Thyroid gland (tissue), 4 donors: ENCODE measurements at regions not wholly inside any gene's neighbourhood (a gene's known extent, or its start where the extent isn't known, plus 50 kb on each side); places are given as distances from the start of the nearest gene placed in this dataset.

Source experiments
- POLR2A ChIP-seq, 2 donors: fragments of 450-650 bp; IDR thresholded peaks; one replicate each; pipeline ENCODE4 v1.6.1; 2017; ENCODE audit warnings: antibody characterized with exemption in 2 of 2, mild to moderate bottlenecking in 2 of 2, moderate library complexity in 1 of 2
- TF ChIP-seq, protein P1 (sequence below), 6 experiments: fragments of 200-600 bp in 3 of 6; fragments of 450-650 bp in 3 of 6; sonication (generic) in 3 of 6; IDR thresholded peaks; one replicate each; pipeline ENCODE4 v1.5.1; 2016 to 2019; ENCODE audit warnings: antibody characterized with exemption in 6 of 6, mild to moderate bottlenecking in 2 of 6, inconsistent platforms in 1 of 6, moderate library complexity in 1 of 6

DNA sequence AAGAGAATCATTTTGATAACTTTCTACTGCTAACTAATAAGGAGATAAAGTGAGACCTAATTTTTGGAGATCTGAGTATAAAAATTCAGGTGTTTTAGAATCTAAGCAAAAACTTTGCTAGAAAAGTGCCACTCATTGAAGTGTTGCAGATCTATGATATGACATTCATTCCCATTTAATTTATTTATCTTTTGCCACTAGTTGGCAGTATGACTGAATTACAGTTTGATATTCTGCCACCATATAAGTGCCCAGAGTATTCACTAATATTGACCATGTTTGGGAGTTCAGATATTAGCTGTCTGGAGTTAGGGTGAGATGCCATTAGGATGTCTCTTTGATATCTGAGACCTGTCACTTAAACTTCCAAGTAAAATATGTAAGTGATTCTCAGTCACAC lies 251.3 kb upstream of the GBE1 start:
- TF ChIP-seq, protein P1, sequence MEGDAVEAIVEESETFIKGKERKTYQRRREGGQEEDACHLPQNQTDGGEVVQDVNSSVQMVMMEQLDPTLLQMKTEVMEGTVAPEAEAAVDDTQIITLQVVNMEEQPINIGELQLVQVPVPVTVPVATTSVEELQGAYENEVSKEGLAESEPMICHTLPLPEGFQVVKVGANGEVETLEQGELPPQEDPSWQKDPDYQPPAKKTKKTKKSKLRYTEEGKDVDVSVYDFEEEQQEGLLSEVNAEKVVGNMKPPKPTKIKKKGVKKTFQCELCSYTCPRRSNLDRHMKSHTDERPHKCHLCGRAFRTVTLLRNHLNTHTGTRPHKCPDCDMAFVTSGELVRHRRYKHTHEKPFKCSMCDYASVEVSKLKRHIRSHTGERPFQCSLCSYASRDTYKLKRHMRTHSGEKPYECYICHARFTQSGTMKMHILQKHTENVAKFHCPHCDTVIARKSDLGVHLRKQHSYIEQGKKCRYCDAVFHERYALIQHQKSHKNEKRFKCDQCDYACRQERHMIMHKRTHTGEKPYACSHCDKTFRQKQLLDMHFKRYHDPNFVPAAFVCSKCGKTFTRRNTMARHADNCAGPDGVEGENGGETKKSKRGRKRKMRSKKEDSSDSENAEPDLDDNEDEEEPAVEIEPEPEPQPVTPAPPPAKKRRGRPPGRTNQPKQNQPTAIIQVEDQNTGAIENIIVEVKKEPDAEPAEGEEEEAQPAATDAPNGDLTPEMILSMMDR (IDR thresholded peaks at IDR 0.05): no peak
- TF ChIP-seq POLR2A (IDR thresholded peaks at IDR 0.05): no peak
